H9 (cell line): ENCODE measurements at regions not wholly inside any gene's neighbourhood (a gene's known extent, or its start where the extent isn't known, plus 50 kb on each side); places are given as distances from the start of the nearest gene placed in this dataset.

Experiments
- DNase-seq: peaks from one replicate; pipeline ENCODE4 v3.0.0-alpha.2; 2017
- H2AFZ ChIP-seq: one replicate; pipeline ENCODE4 v1.6.1; 2013; ENCODE audit warnings: mild to moderate bottlenecking, low read length, control low read depth, moderate library complexity
- H2AK5ac ChIP-seq: 2 replicates; pipeline ENCODE4 v1.6.1; 2013; ENCODE audit warnings: low read length, control low read depth, mixed read lengths; ENCODE audit not compliant: insufficient read length
- H2BK120ac ChIP-seq: one replicate; pipeline ENCODE4 v1.6.1; 2013; ENCODE audit warnings: low read depth, mild to moderate bottlenecking, low read length, control low read depth, inconsistent platforms; ENCODE audit not compliant: poor library complexity, severe bottlenecking
- H2BK12ac ChIP-seq: 2 replicates; pipeline ENCODE4 v1.6.1; 2013; ENCODE audit warnings: low read length, control low read depth, mixed read lengths, low read depth; ENCODE audit not compliant: insufficient read length
- H2BK15ac ChIP-seq: 2 replicates; pipeline ENCODE4 v1.6.1; 2013; ENCODE audit warnings: low read depth, low read length, control low read depth
- H2BK20ac ChIP-seq: one replicate; pipeline ENCODE4 v1.6.1; 2013; ENCODE audit warnings: low read depth, mild to moderate bottlenecking, low read length, control low read depth, inconsistent platforms; ENCODE audit not compliant: poor library complexity, severe bottlenecking
- H2BK5ac ChIP-seq: 2 replicates; pipeline ENCODE4 v1.6.1; 2013; ENCODE audit warnings: low read length, control low read depth, mixed read lengths; ENCODE audit not compliant: insufficient read length
- H3K14ac ChIP-seq: 2 replicates; pipeline ENCODE4 v1.6.1; 2013; ENCODE audit warnings: low read length, control low read depth; ENCODE audit not compliant: insufficient read depth
- H3K18ac ChIP-seq: 2 replicates; pipeline ENCODE4 v1.6.1; 2013; ENCODE audit warnings: low read depth, mild to moderate bottlenecking, mixed read lengths, low read length, control low read depth; ENCODE audit not compliant: insufficient read length
- H3K23ac ChIP-seq: 2 replicates; pipeline ENCODE4 v1.6.1; 2013; ENCODE audit warnings: low read length, control low read depth, mixed read lengths, low read depth; ENCODE audit not compliant: insufficient read length
- H3K23me2 ChIP-seq: 2 replicates; pipeline ENCODE4 v1.6.1; 2013; ENCODE audit warnings: low read depth, mild to moderate bottlenecking, mixed read lengths, low read length, control low read depth; ENCODE audit not compliant: insufficient read length, poor library complexity, severe bottlenecking
- H3K27ac ChIP-seq: 2 replicates; pipeline ENCODE4 v1.5.1; 2013; ENCODE audit warnings: low read length, control low read depth, mixed read lengths, low read depth; ENCODE audit not compliant: insufficient read length
- H3K27me3 ChIP-seq: 2 replicates; pipeline ENCODE4 v1.6.1; 2013; ENCODE audit warnings: low read length, control low read depth, inconsistent platforms; ENCODE audit not compliant: insufficient read depth
- H3K4ac ChIP-seq: 2 replicates; pipeline ENCODE4 v1.6.1; 2013; ENCODE audit warnings: low read depth, mild to moderate bottlenecking, control low read depth, inconsistent platforms, low read length, moderate library complexity
- H3K4me1 ChIP-seq: 2 replicates; pipeline ENCODE4 v1.6.1; 2013; ENCODE audit warnings: low read length, control low read depth, inconsistent platforms; ENCODE audit not compliant: insufficient read depth
- H3K4me2 ChIP-seq: 2 replicates; pipeline ENCODE4 v1.6.1; 2013; ENCODE audit warnings: low read length, control low read depth, mixed read lengths; ENCODE audit not compliant: insufficient read length, insufficient read depth
- H3K56ac ChIP-seq: 2 replicates; pipeline ENCODE4 v1.6.1; 2013; ENCODE audit warnings: low read depth, mild to moderate bottlenecking, mixed read lengths, low read length, control low read depth; ENCODE audit not compliant: insufficient read length
- H3K79me1 ChIP-seq: 2 replicates; pipeline ENCODE4 v1.6.1; 2013; ENCODE audit warnings: low read depth, mild to moderate bottlenecking, moderate library complexity, low read length, control low read depth, inconsistent platforms; ENCODE audit not compliant: insufficient read depth, poor library complexity, severe bottlenecking
- H3K79me2 ChIP-seq: 2 replicates; pipeline ENCODE4 v1.6.1; 2013; ENCODE audit warnings: low read length, control low read depth, inconsistent platforms; ENCODE audit not compliant: insufficient read depth
- H3K9ac ChIP-seq: 2 replicates; pipeline ENCODE4 v1.6.1; 2013; ENCODE audit warnings: low read length, control low read depth, mixed read lengths; ENCODE audit not compliant: insufficient read length; ENCODE audit errors: extremely low read depth
- H3K9me3 ChIP-seq: one replicate; pipeline ENCODE4 v1.6.1; 2013; ENCODE audit warnings: low read depth, low read length, inconsistent platforms; ENCODE audit not compliant: control insufficient read depth
- H3T11ph ChIP-seq: one replicate; pipeline ENCODE4 v1.6.1; 2013; ENCODE audit warnings: mild to moderate bottlenecking, low read length, control low read depth, inconsistent platforms
- H4K20me1 ChIP-seq: one replicate; pipeline ENCODE4 v1.6.1; 2013; ENCODE audit not compliant: control insufficient read depth, insufficient read length, insufficient read depth
- H4K5ac ChIP-seq: 2 replicates; pipeline ENCODE4 v1.6.1; 2013; ENCODE audit warnings: low read depth, mild to moderate bottlenecking, mixed read lengths, low read length, control low read depth; ENCODE audit not compliant: insufficient read length
- H4K8ac ChIP-seq: replicated peaks from 2 replicates; pipeline ENCODE4 v1.6.1; 2013; ENCODE audit warnings: low read length, control low read depth, mixed read lengths, low read depth; ENCODE audit not compliant: insufficient read length
- H4K91ac ChIP-seq: 2 replicates; pipeline ENCODE4 v1.6.1; 2013; ENCODE audit warnings: low read depth, mild to moderate bottlenecking, moderate library complexity, mixed read lengths, low read length, control low read depth; ENCODE audit not compliant: insufficient read length
- H3K27ac Mint-ChIP-seq, 3 experiments: 2 replicates in 2 of 3; 3 replicates in 1 of 3; pipeline ENCODE4 v1.8.0; 2020 to 2021; ENCODE audit warnings: mixed read lengths in 3 of 3, mild to moderate bottlenecking in 1 of 3, moderate library complexity in 1 of 3
- H3K27me3 Mint-ChIP-seq: 2 replicates; pipeline ENCODE4 v1.8.0; 2021; ENCODE audit warnings: low read depth, mild to moderate bottlenecking, moderate library complexity, mixed read lengths
- H3K36me3 Mint-ChIP-seq, 3 experiments: 2 replicates in 2 of 3; 3 replicates in 1 of 3; pipeline ENCODE4 v1.8.0; 2020 to 2021; ENCODE audit warnings: low read depth in 3 of 3, mixed read lengths in 3 of 3; ENCODE audit not compliant: insufficient read depth in 1 of 3
- H3K4me1 Mint-ChIP-seq, 2 experiments: 2 replicates each; pipeline ENCODE4 v1.8.0; 2020; ENCODE audit warnings: mixed read lengths in 2 of 2
- H3K4me3 Mint-ChIP-seq, 2 experiments: 2 replicates in 1 of 2; 3 replicates in 1 of 2; pipeline ENCODE4 v1.8.0; 2020 to 2021; ENCODE audit warnings: mild to moderate bottlenecking in 2 of 2, mixed read lengths in 2 of 2, moderate library complexity in 1 of 2
- H3K9me3 Mint-ChIP-seq, 2 experiments: 2 replicates in 1 of 2; 3 replicates in 1 of 2; pipeline ENCODE4 v1.8.0; 2020; ENCODE audit warnings: mild to moderate bottlenecking in 2 of 2, mixed read lengths in 2 of 2, moderate library complexity in 1 of 2
- CTCF ChIP-seq: fragments of 200-600 bp; sonication (generic); conservative IDR thresholded peaks from 3 replicates; pipeline ENCODE4 v1.8.0; 2021; ENCODE audit warnings: antibody characterized with exemption, mild to moderate bottlenecking
- WGBS: extraction: QIAGEN DNeasy Blood & Tissue Kit; methylation state at CpG from one replicate; pipeline ENCODE4 v1.1.7; 2013; ENCODE audit warnings: missing lambda C conversion rate, low lambda C conversion rate, mixed read lengths; ENCODE audit not compliant: insufficient read length; ENCODE audit errors: extremely low coverage; 5-methylcytosine and 5-hydroxymethylcytosine counted together

DNA sequence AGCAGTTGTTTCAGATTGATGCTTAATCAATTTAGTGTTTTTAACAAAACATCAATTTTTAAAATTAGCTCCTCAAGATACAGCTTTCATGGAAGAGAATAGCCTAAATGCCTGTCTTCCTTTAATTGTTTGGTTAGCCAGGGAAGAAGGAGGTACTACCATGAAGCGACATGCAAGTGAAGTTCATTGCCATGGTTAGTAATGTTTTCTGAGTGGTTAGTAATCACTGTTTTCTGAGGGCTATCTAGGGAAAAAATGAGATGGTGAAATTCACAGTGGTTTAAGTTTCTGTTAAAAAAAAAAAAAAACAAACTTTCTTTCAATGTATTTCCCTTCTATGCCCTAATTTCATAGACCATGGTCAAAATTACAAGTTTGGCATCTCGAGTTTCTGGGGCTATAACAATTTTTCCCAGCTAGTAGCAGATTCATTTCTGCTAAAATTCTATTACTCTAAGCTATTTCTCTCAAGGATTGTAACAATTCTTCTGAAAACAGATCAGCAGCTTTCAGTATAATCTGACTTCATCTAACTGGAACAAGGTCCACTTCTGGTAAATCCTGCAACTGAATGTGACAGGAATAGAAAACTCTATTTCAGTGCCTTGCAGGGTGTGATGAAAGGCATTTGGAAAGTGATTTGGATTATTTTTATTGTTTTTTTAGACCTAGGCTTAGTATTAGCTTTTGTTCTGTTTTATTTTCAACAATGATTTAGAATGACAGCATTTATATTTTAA is 157.0 kb downstream of the PCDH18 start:
- Histone ChIP-seq H3K4me2 (no peak overlapping the region), H3K4me1 (no peaks in the 10 kb centered on the region), H3K23me2 (no peaks in the 10 kb centered on the region), H2AK5ac (no peak overlapping the region), H2BK12ac (no peak overlapping the region), H2BK5ac (no peak overlapping the region), H4K91ac (no peak overlapping the region), H3K18ac (no peak overlapping the region), H3K14ac (no peak overlapping the region), H3K9ac (no peak overlapping the region), H2BK120ac (no peak overlapping the region), H4K5ac (no peak overlapping the region), H2BK20ac (no peak overlapping the region), H4K20me1 (no peaks in the 10 kb centered on the region), H2BK15ac (no peak overlapping the region), H3K79me1 (no peaks in the 10 kb centered on the region), H3K23ac (no peak overlapping the region), H3K4ac (no peak overlapping the region), H2AFZ (no peak overlapping the region), H3K27ac (no peak overlapping the region), H3T11ph (no peak overlapping the region), H3K79me2 (no peaks in the 10 kb centered on the region), H4K8ac (no peak overlapping the region), H3K9me3 (no peaks in the 10 kb centered on the region), H3K56ac (no peak overlapping the region), H3K27me3 (no peaks in the 10 kb centered on the region)
- H3K4me3 Mint-ChIP-seq = no peak overlapping the region
- H3K27ac Mint-ChIP-seq = no peak overlapping the region
- no peak for TF ChIP-seq CTCF
- no peaks in the 10 kb centered on the region for H3K27me3 Mint-ChIP-seq
- H3K4me1 Mint-ChIP-seq = peaks cover 0 to 8% of the 10 kb centered on the region in 2 experiments; a peak in 2 of 4 replicates
- no CpG with 5 or more reads among the region's 2 CpGs for WGBS
- H3K36me3 Mint-ChIP-seq = no peaks in the 10 kb centered on the region
- H3K9me3 Mint-ChIP-seq = no peaks in the 10 kb centered on the region
- DNase-seq = no peak
